Loucy (cell line): ENCODE measurements at regions not wholly inside any gene's neighbourhood (a gene's known extent, or its start where the extent isn't known, plus 50 kb on each side); places are given as distances from the start of the nearest gene placed in this dataset.

Experiments used
- H2AFZ ChIP-seq: fragments of 200-600 bp; sonication (generic); 2 replicates; pipeline ENCODE4 v1.6.0; 2016; ENCODE audit warnings: antibody characterized with exemption, mild to moderate bottlenecking, low read length, moderate library complexity
- H3F3A ChIP-seq: fragments of 200-600 bp; 2 replicates; pipeline ENCODE4 v1.6.0; 2016; ENCODE audit warnings: antibody characterized with exemption, low read depth, mild to moderate bottlenecking
- H3K27me3 ChIP-seq: fragments of 200-600 bp; sonication (generic); 2 replicates; pipeline ENCODE4 v1.6.1; 2014; ENCODE audit warnings: low read length, mild to moderate bottlenecking; ENCODE audit not compliant: insufficient read depth, poor library complexity, severe bottlenecking
- H3K36me3 ChIP-seq: fragments of 200-600 bp; sonication (generic); 2 replicates; pipeline ENCODE4 v1.6.1; 2016; ENCODE audit warnings: low read length; ENCODE audit not compliant: insufficient read depth
- H3K4me1 ChIP-seq: fragments of 200-600 bp; sonication (generic); 2 replicates; pipeline ENCODE4 v1.5.1; 2014; ENCODE audit warnings: low read length, mild to moderate bottlenecking; ENCODE audit not compliant: insufficient read depth, poor library complexity, severe bottlenecking
- H3K4me2 ChIP-seq: fragments of 200-600 bp; sonication (generic); 2 replicates; pipeline ENCODE4 v1.6.0; 2014; ENCODE audit warnings: antibody characterized with exemption, low read length, low read depth, mild to moderate bottlenecking; ENCODE audit not compliant: poor library complexity, severe bottlenecking
- H3K4me3 ChIP-seq: fragments of 200-600 bp; sonication (generic); 2 replicates; pipeline ENCODE4 v1.5.1; 2014; ENCODE audit warnings: low read length, mild to moderate bottlenecking, mixed read lengths; ENCODE audit not compliant: poor library complexity, severe bottlenecking
- H3K79me2 ChIP-seq: fragments of 200-600 bp; sonication (generic); 2 replicates; pipeline ENCODE4 v1.6.1; 2014; ENCODE audit warnings: low read length; ENCODE audit not compliant: insufficient read depth
- H3K9ac ChIP-seq: fragments of 200-600 bp; sonication (generic); 2 replicates; pipeline ENCODE4 v1.6.0; 2014; ENCODE audit warnings: mild to moderate bottlenecking, low read depth, low read length, moderate library complexity; ENCODE audit not compliant: poor library complexity, severe bottlenecking
- H3K9me2 ChIP-seq: fragments of 200-600 bp; sonication (generic); replicated peaks from 2 replicates; pipeline ENCODE4 v1.6.1; 2016; ENCODE audit warnings: low read depth, low read length, mixed read lengths
- H3K9me3 ChIP-seq: fragments of 200-600 bp; sonication (generic); 2 replicates; pipeline ENCODE4 v1.6.1; 2014; ENCODE audit warnings: mild to moderate bottlenecking, antibody characterized with exemption, low read length, low read depth; ENCODE audit not compliant: insufficient read depth
- H4K20me1 ChIP-seq: fragments of 200-600 bp; sonication (generic); 2 replicates; pipeline ENCODE4 v1.6.0; 2014; ENCODE audit warnings: antibody characterized with exemption, low read length, mild to moderate bottlenecking; ENCODE audit not compliant: insufficient read depth, poor library complexity, severe bottlenecking
- CTCF ChIP-seq: fragments of 200-600 bp; sonication (generic); conservative IDR thresholded peaks from 2 replicates; pipeline ENCODE4 v1.5.1; 2014; ENCODE audit warnings: mild to moderate bottlenecking, antibody characterized with exemption, low read length
- EZH2phosphoT487 ChIP-seq: fragments of 200-600 bp; IDR thresholded peaks from 2 replicates; pipeline ENCODE4 v1.6.1; 2018; ENCODE audit warnings: antibody characterized with exemption, mild to moderate bottlenecking, moderate library complexity, borderline replicate concordance

DNA sequence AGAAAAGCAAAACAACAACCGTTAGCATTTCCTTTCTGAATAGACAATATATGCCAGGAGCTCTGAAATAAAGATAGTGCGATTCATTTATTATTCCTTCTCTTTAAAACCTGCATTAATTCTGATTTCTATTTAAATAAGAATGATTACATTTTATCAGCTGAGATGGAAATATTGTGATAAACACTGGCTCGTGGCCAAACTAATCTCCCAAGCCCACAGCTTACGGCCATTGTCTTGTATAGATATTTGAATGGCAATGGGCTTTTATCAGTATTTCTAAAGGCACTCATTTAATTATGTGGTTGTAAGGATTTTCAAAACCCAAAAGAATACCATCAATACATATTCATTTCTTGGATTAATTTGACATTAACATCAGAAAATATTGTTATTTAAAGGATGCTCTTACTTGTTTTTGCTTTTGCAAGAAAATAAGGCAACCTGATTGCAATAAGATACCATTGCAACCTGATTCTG lies 123.7 kb upstream of the IRX5 start:
- Histone ChIP-seq H3K4me2 (no peak overlapping the region), H3K9ac (no peak overlapping the region), H3K36me3 (no peaks in the 10 kb centered on the region), H3K9me3 (no peaks in the 10 kb centered on the region), H3K79me2 (no peaks in the 10 kb centered on the region), H3K4me1 (no peaks in the 10 kb centered on the region), H2AFZ (no peak overlapping the region), H4K20me1 (no peaks in the 10 kb centered on the region), H3K4me3 (no peak overlapping the region), H3F3A (no peaks in the 10 kb centered on the region), H3K27me3 (no peaks in the 10 kb centered on the region), H3K9me2 (no peaks in the 10 kb centered on the region)
- TF ChIP-seq CTCF = no peak
- no peak for TF ChIP-seq EZH2phosphoT487

GRCh38 chr16:54806378-54806777 lies 124.3 kb upstream of the IRX5 start:
- Histone ChIP-seq H3K9me3 (no peaks in the 10 kb centered on the region), H3K4me2 (no peak overlapping the region), H3F3A (no peaks in the 10 kb centered on the region), H2AFZ (no peak overlapping the region), H3K4me1 (no peaks in the 10 kb centered on the region), H4K20me1 (no peaks in the 10 kb centered on the region), H3K27me3 (no peaks in the 10 kb centered on the region), H3K9me2 (no peaks in the 10 kb centered on the region), H3K9ac (no peak overlapping the region), H3K4me3 (no peak overlapping the region), H3K36me3 (no peaks in the 10 kb centered on the region), H3K79me2 (no peaks in the 10 kb centered on the region)
- TF ChIP-seq EZH2phosphoT487 (no peak), CTCF (no peak)

GRCh38 chr16:54805648-54806047 lies 125.0 kb upstream of the IRX5 start:
- Histone ChIP-seq H3K79me2 (no peaks in the 10 kb centered on the region), H3F3A (no peaks in the 10 kb centered on the region), H2AFZ (no peak overlapping the region), H3K9me3 (no peaks in the 10 kb centered on the region), H3K4me2 (no peak overlapping the region), H3K4me3 (no peak overlapping the region), H3K4me1 (no peaks in the 10 kb centered on the region), H3K9ac (no peak overlapping the region), H4K20me1 (no peaks in the 10 kb centered on the region), H3K9me2 (no peaks in the 10 kb centered on the region), H3K27me3 (no peaks in the 10 kb centered on the region), H3K36me3 (no peaks in the 10 kb centered on the region)
- TF ChIP-seq EZH2phosphoT487 = no peak
- TF ChIP-seq CTCF = no peak
